Kidney (tissue), 13 donors: ENCODE measurements at regions not wholly inside any gene's neighbourhood (a gene's known extent, or its start where the extent isn't known, plus 50 kb on each side); places are given as distances from the start of the nearest gene placed in this dataset.

Experiments used
- DNase-seq, 5 donors: peaks; one replicate each; pipeline ENCODE4 v3.0.0-alpha.2; 2013 to 2020
- FAIRE-seq: peaks from 2 replicates; lab custom pipeline; 2012; peaks lifted over from hg19 to GRCh38; lab: Jason Lieb, UNC
- H3K27ac ChIP-seq, 2 donors: one replicate each; pipeline ENCODE4 v1.7.0; 2013; ENCODE audit warnings: low read depth in 2 of 2, low read length in 2 of 2, inconsistent platforms in 1 of 2
- H3K27me3 ChIP-seq: one replicate; pipeline ENCODE4 v1.7.1; 2013; ENCODE audit warnings: low read length, inconsistent platforms; ENCODE audit not compliant: control insufficient read depth, insufficient read depth
- H3K36me3 ChIP-seq, 3 donors: one replicate each; pipeline versions ENCODE4 v1.7.0 to v1.7.1; 2013; ENCODE audit warnings: low read length in 3 of 3, control low read depth in 1 of 3, inconsistent platforms in 1 of 3; ENCODE audit not compliant: insufficient read depth in 3 of 3, control insufficient read depth in 2 of 3
- H3K4me1 ChIP-seq, 3 donors: one replicate each; pipeline versions ENCODE4 v1.7.0 to v1.7.1; 2013; ENCODE audit warnings: low read length in 3 of 3, inconsistent platforms in 1 of 3, low read depth in 1 of 3; ENCODE audit not compliant: control insufficient read depth in 2 of 3, insufficient read depth in 2 of 3
- H3K4me3 ChIP-seq, 3 donors: one replicate each; pipeline versions ENCODE4 v1.7.0 to v1.8.1; 2013; ENCODE audit warnings: low read length in 3 of 3, control low read depth in 1 of 3, inconsistent platforms in 1 of 3
- H3K9ac ChIP-seq, 3 donors: one replicate each; pipeline versions ENCODE4 v1.7.0 to v1.7.1; 2013; ENCODE audit warnings: low read length in 3 of 3, control low read depth in 1 of 3, inconsistent platforms in 1 of 3
- H3K9me3 ChIP-seq, 3 donors: one replicate each; pipeline versions ENCODE4 v1.7.0 to v1.7.1; 2013; ENCODE audit warnings: low read length in 3 of 3, control low read depth in 1 of 3, inconsistent platforms in 1 of 3; ENCODE audit not compliant: control insufficient read depth in 2 of 3, insufficient read depth in 1 of 3
- intact Hi-C: fragments of 100-400 bp; cut with DNase I; formaldehyde crosslinking; loops from one replicate; pipeline ENCODE4 v1.11.1; 2022
- TF ChIP-seq, protein P1 (sequence below): IDR thresholded peaks from 3 replicates; pipeline ENCODE4 v1.5.1; 2012; ENCODE audit warnings: mild to moderate bottlenecking, moderate library complexity, borderline replicate concordance; ENCODE audit not compliant: insufficient read depth; ENCODE audit errors: extremely low read depth
- donor health status: control.
- donor health status: control.
- donor health status: control.
- donor health status: control.
- donor health status: control.
- donor health status: DM: yes; HTN: yes; CAD: no.
- donor health status: Normal renal cell carcinoma (clear cell type).

DNA sequence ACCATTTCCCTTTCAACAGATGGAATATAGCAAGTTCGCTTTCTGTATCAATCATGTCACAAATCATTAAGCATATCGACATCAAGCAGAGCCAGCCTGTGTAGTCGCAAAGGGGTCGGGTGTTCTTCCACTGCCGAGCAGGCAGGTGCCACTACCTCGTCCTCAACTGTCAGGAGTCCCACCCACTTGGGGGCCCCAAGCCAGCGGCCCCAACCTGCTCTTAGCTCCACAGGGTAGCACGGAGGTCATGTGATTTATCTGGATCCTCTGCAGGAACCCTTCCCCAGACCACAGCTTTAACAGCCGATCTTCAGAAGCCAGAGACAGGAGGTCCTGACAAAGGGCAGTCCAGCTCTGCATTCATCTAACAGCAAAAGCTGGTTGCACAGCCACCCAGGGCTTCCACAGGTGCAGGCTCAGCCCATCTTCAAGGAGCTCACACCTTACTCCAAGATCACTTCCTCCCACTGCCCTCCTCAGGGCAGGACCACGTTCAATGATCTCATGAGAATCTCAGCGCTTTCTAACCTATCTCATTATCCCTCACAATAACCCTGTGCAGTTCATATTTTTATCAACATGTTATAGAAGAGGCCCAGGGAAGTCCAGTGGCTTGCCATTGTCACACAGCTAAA is 110.2 kb downstream of the TRIM29 start:
- Histone ChIP-seq H3K27ac (no peak overlapping the region), H3K27me3 (no peaks in the 10 kb centered on the region), H3K9ac (no peak overlapping the region), H3K9me3 (no peaks in the 10 kb centered on the region), H3K4me3 (no peak overlapping the region), H3K36me3 (no peaks in the 10 kb centered on the region), H3K4me1 (no peaks in the 10 kb centered on the region)
- DNase-seq (no peak), FAIRE-seq (no peak)
- intact Hi-C loops: no loop called here
- TF ChIP-seq, protein P1, sequence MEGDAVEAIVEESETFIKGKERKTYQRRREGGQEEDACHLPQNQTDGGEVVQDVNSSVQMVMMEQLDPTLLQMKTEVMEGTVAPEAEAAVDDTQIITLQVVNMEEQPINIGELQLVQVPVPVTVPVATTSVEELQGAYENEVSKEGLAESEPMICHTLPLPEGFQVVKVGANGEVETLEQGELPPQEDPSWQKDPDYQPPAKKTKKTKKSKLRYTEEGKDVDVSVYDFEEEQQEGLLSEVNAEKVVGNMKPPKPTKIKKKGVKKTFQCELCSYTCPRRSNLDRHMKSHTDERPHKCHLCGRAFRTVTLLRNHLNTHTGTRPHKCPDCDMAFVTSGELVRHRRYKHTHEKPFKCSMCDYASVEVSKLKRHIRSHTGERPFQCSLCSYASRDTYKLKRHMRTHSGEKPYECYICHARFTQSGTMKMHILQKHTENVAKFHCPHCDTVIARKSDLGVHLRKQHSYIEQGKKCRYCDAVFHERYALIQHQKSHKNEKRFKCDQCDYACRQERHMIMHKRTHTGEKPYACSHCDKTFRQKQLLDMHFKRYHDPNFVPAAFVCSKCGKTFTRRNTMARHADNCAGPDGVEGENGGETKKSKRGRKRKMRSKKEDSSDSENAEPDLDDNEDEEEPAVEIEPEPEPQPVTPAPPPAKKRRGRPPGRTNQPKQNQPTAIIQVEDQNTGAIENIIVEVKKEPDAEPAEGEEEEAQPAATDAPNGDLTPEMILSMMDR: no peak

- Histone ChIP-seq H3K36me3 (no peaks in the 10 kb centered on the region), H3K27ac (no peak overlapping the region), H3K4me3 (no peak overlapping the region), H3K9ac (no peak overlapping the region), H3K4me1 (no peaks in the 10 kb centered on the region), H3K27me3 (no peaks in the 10 kb centered on the region), H3K9me3 (no peaks in the 10 kb centered on the region)
- TF ChIP-seq, protein P1: no peak
- DNase-seq (peak in 1 of 5 donors; percentile 4), FAIRE-seq (no peak)
- intact Hi-C loops: no loop called here
These were observed 112.1 kb downstream of the TRIM29 start for GRCh38 chr11:120025606-120026335.

DNA sequence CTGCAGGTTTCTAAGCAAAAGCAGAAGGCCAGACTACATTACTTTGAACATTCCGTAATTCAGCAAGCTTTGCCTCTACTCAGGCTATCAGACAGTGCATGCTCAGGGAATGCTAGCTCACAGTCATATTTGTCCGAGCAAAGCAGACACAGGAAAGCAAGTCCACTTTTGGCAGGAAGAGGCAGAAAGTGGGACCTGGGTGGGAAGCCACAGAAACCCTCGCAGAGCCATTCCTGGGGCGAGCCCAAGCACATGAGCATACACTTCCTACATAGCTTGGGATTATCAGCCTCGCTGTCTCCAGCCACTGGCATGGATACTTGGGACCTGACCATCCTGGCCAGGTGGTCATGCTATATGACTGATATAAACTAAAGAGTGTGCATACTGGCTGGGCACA is 113.3 kb downstream of the TRIM29 start:
- FAIRE-seq: no peak
- Histone ChIP-seq H3K9ac (no peak overlapping the region), H3K27me3 (no peaks in the 10 kb centered on the region)

More for the DNA sequence above, 113.3 kb downstream of the TRIM29 start:
- H3K36me3 ChIP-seq: no peaks in the 10 kb centered on the region
- no peak overlapping the region for H3K27ac ChIP-seq
- H3K4me1 ChIP-seq: no peaks in the 10 kb centered on the region
- no peak overlapping the region for H3K4me3 ChIP-seq
- H3K9me3 ChIP-seq: no peaks in the 10 kb centered on the region
- TF ChIP-seq, protein P1: no peak
- no peak for DNase-seq
- intact Hi-C loops: no loop called here
